Activated T-helper 1 cell treated with Interleukin-2 at 50 U/mL for 16 hours (primary cell): ENCODE measurements at regions not wholly inside any gene's neighbourhood (a gene's known extent, or its start where the extent isn't known, plus 50 kb on each side); places are given as distances from the start of the nearest gene placed in this dataset.

ENCODE experiments used
- DNase-seq: peaks from one replicate; pipeline ENCODE4 v3.0.0-alpha.2; 2020; ENCODE audit warnings: low read depth

GRCh38 chr5:40037713-40038112, 612.9 kb upstream of the DAB2 start:
- no peak for DNase-seq

- DNase-seq, result no peak
Measured at GRCh38 chr5:40034441-40034840, 609.7 kb upstream of the DAB2 start.

DNA sequence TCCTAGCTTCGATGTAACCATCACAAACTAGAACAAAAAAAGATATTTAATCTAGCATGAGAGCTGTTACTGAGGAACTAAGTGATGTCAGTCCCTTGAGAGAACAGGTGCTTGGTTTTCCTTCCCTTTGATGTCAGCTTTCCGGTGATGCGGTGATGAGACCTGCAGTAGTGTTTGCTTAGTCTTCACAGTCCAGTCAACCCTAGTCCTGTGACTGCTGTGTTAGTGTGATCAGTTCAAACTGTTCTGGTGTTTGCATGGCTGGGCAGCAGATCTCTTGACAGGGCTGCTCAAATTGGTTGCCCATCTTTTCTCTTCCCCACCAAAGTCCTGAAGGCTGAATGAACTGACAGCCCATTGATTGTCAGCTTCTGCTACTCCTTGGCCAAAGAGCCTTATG, 608.6 kb upstream of the DAB2 start:
- no peak for DNase-seq

- no peak for DNase-seq
Measured at GRCh38 chr5:40033009-40033408, 608.2 kb upstream of the DAB2 start.

- no peak for DNase-seq
Measured at GRCh38 chr5:40030661-40031060, 605.9 kb upstream of the DAB2 start.

- DNase-seq, result no peak
Measured at GRCh38 chr5:40029711-40030495, 605.1 kb upstream of the DAB2 start.

DNA sequence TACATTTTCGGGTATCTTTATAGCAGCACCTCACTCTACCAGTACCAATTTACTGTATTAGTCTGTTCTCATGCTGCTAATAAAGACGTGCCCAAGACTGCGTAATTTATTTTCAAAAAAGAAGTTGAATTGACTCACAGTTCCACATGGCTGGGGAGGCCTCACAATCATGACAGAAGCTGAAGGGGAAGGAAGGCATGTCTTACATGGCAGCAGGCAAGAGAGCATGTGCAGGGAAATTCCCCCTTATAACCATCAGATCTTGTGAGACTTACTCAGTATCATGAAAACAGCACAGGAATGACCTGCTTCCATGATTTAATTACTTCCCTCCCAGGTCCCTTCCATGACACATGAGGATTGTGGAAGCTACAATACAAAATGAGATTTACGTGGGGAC, 602.6 kb upstream of the DAB2 start:
- DNase-seq, result no peak

DNA sequence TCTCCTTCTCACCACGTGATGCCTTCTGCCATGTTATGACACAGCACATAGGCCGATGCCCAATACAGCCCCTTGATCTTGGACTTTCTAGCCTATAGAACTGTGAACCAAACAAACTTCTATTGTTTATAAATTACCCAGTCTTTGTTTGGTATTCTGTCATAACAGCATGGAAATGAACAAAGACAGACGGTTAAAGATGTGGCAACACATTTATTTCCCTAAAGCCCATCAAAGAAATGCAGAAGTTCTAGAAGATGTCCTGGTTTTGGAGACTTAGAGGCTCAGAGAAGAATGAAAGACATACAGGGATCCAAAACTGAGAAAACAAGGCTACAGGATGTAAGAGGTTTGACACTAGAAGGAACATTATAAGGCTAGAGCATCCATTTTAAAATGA, 600.8 kb upstream of the DAB2 start:
- no peak for DNase-seq

DNA sequence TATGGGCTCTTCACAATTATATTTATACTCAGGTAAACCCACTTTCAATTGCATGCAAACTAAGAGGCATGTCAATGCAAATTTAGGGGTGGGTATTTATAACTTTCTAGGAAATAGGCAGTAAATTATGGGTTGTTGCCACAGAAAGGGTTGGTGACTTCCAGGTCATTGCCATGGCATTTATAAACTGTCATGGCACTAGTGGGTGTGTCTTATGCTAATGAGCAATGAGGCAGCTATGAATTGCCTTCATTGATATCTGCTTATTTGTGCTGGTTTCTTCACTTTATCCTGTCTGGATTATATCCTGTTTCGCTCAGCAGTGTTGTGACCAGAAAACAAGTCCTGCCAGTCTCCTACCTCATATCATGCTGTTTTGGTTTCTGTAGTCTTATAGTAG, 597.3 kb upstream of the DAB2 start:
- DNase-seq, result no peak

DNA sequence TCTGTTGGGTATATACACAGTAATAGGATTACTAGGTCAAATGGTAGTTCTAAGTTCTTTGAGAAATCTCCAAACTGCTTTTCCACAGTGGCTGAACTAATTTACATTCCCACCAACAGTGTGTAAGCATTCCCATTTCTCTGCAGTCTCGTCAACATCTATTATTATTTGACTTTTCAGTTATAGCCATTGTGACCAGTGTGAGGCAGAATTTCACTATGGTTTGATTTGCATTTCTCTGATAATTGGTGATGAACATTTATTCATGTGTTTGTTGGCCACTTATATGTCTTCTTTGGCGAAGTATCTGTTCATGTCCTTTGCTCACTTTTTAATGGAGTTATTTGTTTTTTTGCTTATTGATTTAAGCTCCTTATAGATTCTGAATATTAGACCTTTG, 596.2 kb upstream of the DAB2 start:
- DNase-seq, result no peak

GRCh38 chr5:40017918-40018317, 593.1 kb upstream of the DAB2 start:
- no peak for DNase-seq

DNA sequence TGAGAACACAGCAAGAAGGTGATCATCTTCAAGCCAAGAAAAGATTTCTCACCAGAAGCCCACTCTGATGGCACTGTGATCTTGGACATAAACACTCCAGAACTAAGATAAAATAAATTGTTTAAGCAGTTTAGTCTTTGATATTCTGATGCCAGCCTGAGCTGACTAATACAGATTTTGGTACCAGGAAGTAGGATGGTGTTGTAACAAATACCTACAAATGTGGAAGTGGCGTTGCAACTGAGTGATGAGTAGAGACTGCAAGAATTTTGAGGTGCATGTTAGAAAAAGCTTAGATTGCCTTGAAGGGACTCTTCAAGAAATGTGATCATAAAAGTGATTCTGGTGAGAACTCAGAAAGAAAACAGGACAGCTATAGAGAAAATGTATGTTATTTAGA, 592.4 kb upstream of the DAB2 start:
- no peak for DNase-seq

- DNase-seq, result no peak
Measured at GRCh38 chr5:40010436-40010835, 585.7 kb upstream of the DAB2 start.

DNA sequence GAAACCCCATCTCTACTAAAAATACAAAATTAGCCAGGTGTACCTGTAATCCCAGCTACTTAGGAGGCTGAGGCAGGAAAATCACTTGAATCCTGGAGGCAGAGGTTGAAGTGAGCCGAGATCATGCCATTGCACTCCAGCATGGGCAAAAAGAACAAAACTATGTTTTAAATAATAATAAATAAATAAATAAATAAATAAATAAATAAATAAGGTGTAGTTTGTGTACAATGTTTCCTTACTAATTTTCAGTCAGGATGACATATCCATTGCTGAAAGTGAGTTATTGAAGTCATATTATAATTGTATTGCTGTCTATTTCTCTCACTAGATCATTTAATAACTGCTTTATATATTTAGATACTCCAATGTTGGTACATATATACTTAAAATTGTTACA, 581.5 kb upstream of the DAB2 start:
- DNase-seq, result no peak

- no peak for DNase-seq
Measured at GRCh38 chr5:40001796-40002195, 577.0 kb upstream of the DAB2 start.

GRCh38 chr5:39998518-39998917, 573.7 kb upstream of the DAB2 start:
- no peak for DNase-seq

- DNase-seq, result no peak
Measured at GRCh38 chr5:39995990-39996389, 571.2 kb upstream of the DAB2 start.

- DNase-seq, result no peak
Measured at GRCh38 chr5:39992617-39993202, 567.9 kb upstream of the DAB2 start.

DNA sequence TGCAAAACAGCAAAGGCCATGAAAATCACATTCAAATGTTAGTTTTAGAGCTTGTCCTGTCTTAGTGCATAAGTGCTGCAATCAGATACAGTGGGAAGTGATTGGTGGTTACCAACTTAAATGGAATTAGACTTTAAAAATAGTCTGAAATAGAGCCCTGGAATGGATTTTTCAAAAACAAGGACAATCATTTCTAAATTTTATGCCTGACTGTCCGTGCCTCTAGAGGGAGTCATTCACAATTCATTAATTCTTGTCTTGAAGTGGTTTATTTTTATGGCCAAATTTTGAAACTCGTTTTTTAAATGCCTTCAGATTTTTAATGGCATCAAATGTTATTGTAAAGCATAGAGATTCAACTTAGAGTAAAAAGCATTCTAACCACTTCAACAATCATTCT, 561.8 kb upstream of the DAB2 start:
- DNase-seq, result no peak

GRCh38 chr5:39980056-39980455, 555.3 kb upstream of the DAB2 start:
- DNase-seq, result no peak

GRCh38 chr5:39977066-39977655, 552.4 kb upstream of the DAB2 start:
- DNase-seq, result no peak

DNA sequence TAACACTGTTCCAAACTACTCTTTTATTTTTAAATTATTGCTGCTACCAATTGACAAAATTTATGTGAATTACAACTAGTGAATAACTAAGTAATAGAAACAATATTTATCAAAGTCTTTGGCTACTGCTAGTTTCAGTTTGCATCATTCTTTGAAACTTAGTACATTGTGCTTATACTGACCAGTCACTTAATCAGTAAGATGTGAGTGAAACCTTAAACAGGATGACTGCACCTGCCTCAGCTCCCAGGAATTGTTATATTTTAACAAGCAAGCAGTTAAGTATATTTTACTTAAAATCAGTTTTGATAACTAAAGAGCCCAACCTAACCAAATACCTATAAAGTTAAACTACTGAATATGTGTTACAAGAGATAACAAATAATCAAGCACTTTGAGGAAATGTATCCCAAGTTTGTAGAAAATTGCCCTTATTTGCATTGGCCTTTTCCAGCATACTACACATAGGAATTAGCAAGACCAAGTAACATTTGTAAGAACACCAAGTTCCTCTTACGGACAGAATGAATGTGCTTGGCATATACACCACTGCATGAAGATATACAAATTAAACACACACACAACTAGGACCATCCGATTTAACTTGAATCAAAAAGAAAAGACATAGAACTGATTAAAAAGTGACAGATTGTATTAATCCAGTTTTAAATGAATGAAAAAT, 545.5 kb upstream of the DAB2 start:
- DNase-seq, result no peak

- DNase-seq, result no peak
Measured at GRCh38 chr5:39968381-39968780, 543.6 kb upstream of the DAB2 start.
